ENCODE measurements at regions not wholly inside any gene's neighbourhood (a gene's known extent, or its start where the extent isn't known, plus 50 kb on each side); places are given as distances from the start of the nearest gene placed in this dataset.

DNA sequence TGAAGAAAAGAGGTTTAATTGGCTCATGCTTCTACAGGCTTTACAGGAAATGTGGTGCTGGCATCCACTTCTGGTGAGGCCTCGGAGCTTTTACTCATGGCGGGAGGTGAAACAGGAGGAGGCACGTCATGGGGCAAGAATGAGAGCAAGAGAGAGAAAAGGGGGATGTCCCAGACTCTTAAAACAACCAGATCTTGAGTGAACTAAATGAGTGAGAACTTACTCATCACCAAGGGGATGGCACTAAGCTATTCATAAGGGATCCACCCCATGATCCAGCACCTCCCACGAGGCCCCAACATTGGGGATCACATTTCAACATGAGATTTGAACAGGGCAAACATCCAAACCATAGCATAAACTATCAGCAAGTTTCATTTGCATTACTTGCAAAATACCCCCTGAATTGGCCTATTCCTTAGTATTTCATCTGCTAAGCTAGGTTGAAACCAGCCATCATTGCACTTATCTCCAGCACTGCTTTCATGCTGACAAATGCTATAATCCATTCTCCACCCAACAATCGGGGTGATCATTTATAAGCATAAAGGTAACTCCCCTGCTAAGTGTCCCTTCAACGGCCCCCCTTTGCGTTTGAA is 179.0 kb downstream of the NOC3L start:
- no peak for TF ChIP-seq EZH2phosphoT487 (conservative IDR thresholded peaks at IDR 0.05; ENCODE audit: low read length)
- TF ChIP-seq, protein P1, sequence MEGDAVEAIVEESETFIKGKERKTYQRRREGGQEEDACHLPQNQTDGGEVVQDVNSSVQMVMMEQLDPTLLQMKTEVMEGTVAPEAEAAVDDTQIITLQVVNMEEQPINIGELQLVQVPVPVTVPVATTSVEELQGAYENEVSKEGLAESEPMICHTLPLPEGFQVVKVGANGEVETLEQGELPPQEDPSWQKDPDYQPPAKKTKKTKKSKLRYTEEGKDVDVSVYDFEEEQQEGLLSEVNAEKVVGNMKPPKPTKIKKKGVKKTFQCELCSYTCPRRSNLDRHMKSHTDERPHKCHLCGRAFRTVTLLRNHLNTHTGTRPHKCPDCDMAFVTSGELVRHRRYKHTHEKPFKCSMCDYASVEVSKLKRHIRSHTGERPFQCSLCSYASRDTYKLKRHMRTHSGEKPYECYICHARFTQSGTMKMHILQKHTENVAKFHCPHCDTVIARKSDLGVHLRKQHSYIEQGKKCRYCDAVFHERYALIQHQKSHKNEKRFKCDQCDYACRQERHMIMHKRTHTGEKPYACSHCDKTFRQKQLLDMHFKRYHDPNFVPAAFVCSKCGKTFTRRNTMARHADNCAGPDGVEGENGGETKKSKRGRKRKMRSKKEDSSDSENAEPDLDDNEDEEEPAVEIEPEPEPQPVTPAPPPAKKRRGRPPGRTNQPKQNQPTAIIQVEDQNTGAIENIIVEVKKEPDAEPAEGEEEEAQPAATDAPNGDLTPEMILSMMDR (IDR thresholded peaks at IDR 0.05; ENCODE audit: insufficient read depth, low read length, poor library complexity, severe bottlenecking) = no peak
